WTC11 (cell line): ENCODE measurements at regions not wholly inside any gene's neighbourhood (a gene's known extent, or its start where the extent isn't known, plus 50 kb on each side); places are given as distances from the start of the nearest gene placed in this dataset.
A peak's percentile ranks its signal among the peaks of the same experiment; 100 is the strongest.

Experiments
- ATAC-seq: fragments of 200-7000 bp; cut with Tn5 transposase; 2 replicates; pipeline ENCODE4 v1.10.0; 2021; ENCODE audit warnings: mild to moderate bottlenecking, moderate library complexity
- CTCF ChIA-PET: fragments of 300-600 bp; sonication (Branson Sonifier 250); formaldehyde crosslinking; loops from one replicate; lab custom pipeline; 2021; ENCODE audit warnings: antibody characterized with exemption; lab: Charles Lee
- POLR2A ChIA-PET: fragments of 350-600 bp; sonication (Branson Sonifier 250); formaldehyde crosslinking; loops from one replicate; lab custom pipeline; 2021; ENCODE audit warnings: antibody characterized with exemption; lab: Charles Lee
- DNase-seq: peaks from one replicate; pipeline ENCODE4 v3.0.0; 2021; ENCODE audit warnings: low spot score
- H3K27ac Mint-ChIP-seq: 2 replicates; pipeline ENCODE4 v1.8.0; 2021; ENCODE audit warnings: mixed read lengths
- H3K27me3 Mint-ChIP-seq: 2 replicates; pipeline ENCODE4 v1.8.0; 2021; ENCODE audit warnings: low read depth, mild to moderate bottlenecking, moderate library complexity, mixed read lengths
- H3K36me3 Mint-ChIP-seq: 2 replicates; pipeline ENCODE4 v1.8.0; 2021; ENCODE audit warnings: mixed read lengths
- H3K4me1 Mint-ChIP-seq: 2 replicates; pipeline ENCODE4 v1.8.0; 2022; ENCODE audit warnings: mixed read lengths
- H3K4me3 Mint-ChIP-seq: 2 replicates; pipeline ENCODE4 v1.8.0; 2021; ENCODE audit warnings: mild to moderate bottlenecking, moderate library complexity, mixed read lengths
- H3K9me3 Mint-ChIP-seq: 2 replicates; pipeline ENCODE4 v1.8.0; 2021; ENCODE audit warnings: mixed read lengths
- FOXP1 ChIP-seq: sonication (generic); formaldehyde crosslinking; IDR thresholded peaks from 2 replicates; pipeline ENCODE4 v1.8.0; 2022; ENCODE audit warnings: missing genetic modification reagents, mild to moderate bottlenecking, moderate library complexity, borderline replicate concordance
- HMGA2 ChIP-seq: fragments of 250-450 bp; sonication (Bioruptor Pico); IDR thresholded peaks from 2 replicates; pipeline ENCODE4 v1.4.0; 2021; ENCODE audit warnings: mild to moderate bottlenecking, moderate library complexity
- IRF2 ChIP-seq: sonication (generic); formaldehyde crosslinking; IDR thresholded peaks from 2 replicates; pipeline ENCODE4 v1.8.0; 2022; ENCODE audit warnings: low read depth, missing genetic modification reagents, borderline replicate concordance
- MLX ChIP-seq: sonication (generic); formaldehyde crosslinking; IDR thresholded peaks from 2 replicates; pipeline ENCODE4 v1.8.1; 2023; ENCODE audit warnings: mild to moderate bottlenecking, missing genetic modification reagents, moderate library complexity
- MYBL2 ChIP-seq: sonication (generic); formaldehyde crosslinking; IDR thresholded peaks from 2 replicates; pipeline ENCODE4 v1.8.1; 2023; ENCODE audit warnings: mild to moderate bottlenecking, moderate library complexity, missing genetic modification reagents
- NFE2L1 ChIP-seq: sonication (generic); formaldehyde crosslinking; IDR thresholded peaks from 2 replicates; pipeline ENCODE4 v1.8.1; 2023; ENCODE audit warnings: missing genetic modification reagents
- OVOL2 ChIP-seq: fragments of 250-450 bp; sonication (Bioruptor Pico); IDR thresholded peaks from 2 replicates; pipeline ENCODE4 v1.9.0; 2021; ENCODE audit warnings: mild to moderate bottlenecking, borderline replicate concordance
- SOX15 ChIP-seq: fragments of 250-450 bp; sonication (Bioruptor Pico); IDR thresholded peaks from 2 replicates; pipeline ENCODE4 v1.9.0; 2021; ENCODE audit warnings: mild to moderate bottlenecking
- TCF7 ChIP-seq: sonication (generic); formaldehyde crosslinking; IDR thresholded peaks from 2 replicates; pipeline ENCODE4 v1.8.0; 2022; ENCODE audit warnings: mild to moderate bottlenecking, low read depth, missing genetic modification reagents, moderate library complexity
- ZBTB21 ChIP-seq: sonication (generic); formaldehyde crosslinking; IDR thresholded peaks from 2 replicates; pipeline ENCODE4 v1.8.1; 2023; ENCODE audit warnings: mild to moderate bottlenecking, missing genetic modification reagents, borderline replicate concordance
- ZNF232 ChIP-seq: sonication (generic); formaldehyde crosslinking; IDR thresholded peaks from 2 replicates; pipeline ENCODE4 v1.8.0; 2022; ENCODE audit warnings: mild to moderate bottlenecking, missing genetic modification reagents
- ZNF281 ChIP-seq: sonication (generic); formaldehyde crosslinking; IDR thresholded peaks from 2 replicates; pipeline ENCODE4 v1.8.0; 2023; ENCODE audit warnings: mild to moderate bottlenecking, missing genetic modification reagents
- ZNF317 ChIP-seq: sonication (generic); formaldehyde crosslinking; IDR thresholded peaks from 2 replicates; pipeline ENCODE4 v1.8.1; 2023; ENCODE audit warnings: low read depth, mild to moderate bottlenecking, moderate library complexity, missing genetic modification reagents, borderline replicate concordance
- ZSCAN18 ChIP-seq: fragments of 250-450 bp; sonication (Bioruptor Pico); IDR thresholded peaks from 2 replicates; pipeline ENCODE4 v2.1.2; 2022; ENCODE audit warnings: mild to moderate bottlenecking, moderate library complexity
- TF ChIP-seq, protein P1 (sequence below): fragments of 250-450 bp; sonication (Bioruptor Pico); IDR thresholded peaks from 2 replicates; pipeline ENCODE4 v1.9.0; 2021; ENCODE audit warnings: mild to moderate bottlenecking
- TF ChIP-seq, protein P2 (sequence below): fragments of 250-450 bp; sonication (Bioruptor Pico); IDR thresholded peaks from 2 replicates; pipeline ENCODE4 v1.9.0; 2021; ENCODE audit warnings: moderate library complexity, mild to moderate bottlenecking, inconsistent platforms, borderline replicate concordance
- TF ChIP-seq, protein P3 (sequence below): fragments of 250-450 bp; sonication (Bioruptor Pico); conservative IDR thresholded peaks from 2 replicates; pipeline ENCODE4 v1.9.0; 2021; ENCODE audit warnings: mild to moderate bottlenecking
- TF ChIP-seq, protein P4 (sequence below): sonication (generic); formaldehyde crosslinking; IDR thresholded peaks from 2 replicates; pipeline ENCODE4 v1.8.1; 2022; ENCODE audit warnings: low read depth, missing genetic modification reagents, borderline replicate concordance

GRCh38 chr1:100616121-100616621 lies 78.2 kb downstream of the GPR88 start:
- H3K36me3 Mint-ChIP-seq, result no peaks in the 10 kb centered on the region
- H3K4me1 Mint-ChIP-seq, result no peaks in the 10 kb centered on the region
- no peaks in the 10 kb centered on the region for H3K9me3 Mint-ChIP-seq
- POLR2A ChIA-PET, result no interaction called here
- ATAC-seq (no peak), DNase-seq (no peak)
- no peaks in the 10 kb centered on the region for H3K27me3 Mint-ChIP-seq
- no peak overlapping the region for H3K4me3 Mint-ChIP-seq
- TF ChIP-seq IRF2 (no peak), ZNF232 (no peak), HMGA2 (no peak), MLX (no peak), OVOL2 (CRISPR knock-in tag) (no peak), ZSCAN18 (CRISPR knock-in tag) (no peak), SOX15 (no peak), MYBL2 (CRISPR knock-in tag) (no peak), ZNF317 (no peak), NFE2L1 (CRISPR knock-in tag) (no peak), TCF7 (CRISPR knock-in tag) (no peak), ZBTB21 (CRISPR knock-in tag) (no peak)
- TF ChIP-seq, protein P1, sequence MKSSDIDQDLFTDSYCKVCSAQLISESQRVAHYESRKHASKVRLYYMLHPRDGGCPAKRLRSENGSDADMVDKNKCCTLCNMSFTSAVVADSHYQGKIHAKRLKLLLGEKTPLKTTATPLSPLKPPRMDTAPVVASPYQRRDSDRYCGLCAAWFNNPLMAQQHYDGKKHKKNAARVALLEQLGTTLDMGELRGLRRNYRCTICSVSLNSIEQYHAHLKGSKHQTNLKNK (CRISPR knock-in tag), result no peak
- TF ChIP-seq, protein P2, sequence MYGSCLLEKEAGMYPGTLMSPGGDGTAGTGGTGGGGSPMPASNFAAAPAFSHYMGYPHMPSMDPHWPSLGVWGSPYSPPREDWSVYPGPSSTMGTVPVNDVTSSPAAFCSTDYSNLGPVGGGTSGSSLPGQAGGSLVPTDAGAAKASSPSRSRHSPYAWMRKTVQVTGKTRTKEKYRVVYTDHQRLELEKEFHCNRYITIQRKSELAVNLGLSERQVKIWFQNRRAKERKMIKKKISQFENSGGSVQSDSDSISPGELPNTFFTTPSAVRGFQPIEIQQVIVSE (CRISPR knock-in tag), result no peak
- TF ChIP-seq, protein P3, sequence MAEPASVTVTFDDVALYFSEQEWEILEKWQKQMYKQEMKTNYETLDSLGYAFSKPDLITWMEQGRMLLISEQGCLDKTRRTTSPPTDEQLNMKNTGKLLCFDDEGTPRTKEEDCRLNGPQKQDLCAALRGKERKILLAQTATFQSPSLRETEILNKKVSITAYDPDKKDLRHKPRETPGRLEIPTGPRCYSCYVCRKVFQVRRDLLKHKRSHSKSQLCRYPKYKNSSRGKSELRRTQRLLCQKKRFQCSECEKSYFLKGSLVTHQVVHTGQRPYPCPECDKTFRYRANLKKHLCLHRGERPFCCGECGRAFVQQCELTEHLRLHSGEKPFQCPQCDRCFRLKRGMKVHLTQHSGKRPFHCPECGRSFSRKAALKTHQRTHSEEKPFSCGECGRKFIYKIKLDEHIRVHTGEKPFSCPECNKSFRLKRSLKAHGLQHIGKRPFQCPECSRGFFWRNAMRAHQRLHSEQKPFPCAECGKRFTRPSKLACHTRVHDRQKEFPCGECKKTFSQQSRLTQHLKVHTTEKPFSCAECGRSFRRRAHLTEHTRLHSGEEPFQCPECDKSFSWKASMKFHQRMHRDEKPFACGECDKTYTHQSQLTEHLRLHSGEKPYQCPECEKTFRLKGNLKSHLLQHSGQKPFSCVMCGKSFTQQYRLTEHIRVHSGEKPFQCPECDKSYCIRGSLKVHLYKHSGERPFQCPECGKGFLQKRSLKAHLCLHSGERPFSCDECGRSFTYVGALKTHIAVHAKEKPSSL (CRISPR knock-in tag), result no peak
- CTCF ChIA-PET, result interaction anchor here (0.6 kb wide), 1 partner anchor 41 kb away, joined by 3 read pairs; no protein-coding TSS in a partner anchor
- no peak overlapping the region for H3K27ac Mint-ChIP-seq

DNA sequence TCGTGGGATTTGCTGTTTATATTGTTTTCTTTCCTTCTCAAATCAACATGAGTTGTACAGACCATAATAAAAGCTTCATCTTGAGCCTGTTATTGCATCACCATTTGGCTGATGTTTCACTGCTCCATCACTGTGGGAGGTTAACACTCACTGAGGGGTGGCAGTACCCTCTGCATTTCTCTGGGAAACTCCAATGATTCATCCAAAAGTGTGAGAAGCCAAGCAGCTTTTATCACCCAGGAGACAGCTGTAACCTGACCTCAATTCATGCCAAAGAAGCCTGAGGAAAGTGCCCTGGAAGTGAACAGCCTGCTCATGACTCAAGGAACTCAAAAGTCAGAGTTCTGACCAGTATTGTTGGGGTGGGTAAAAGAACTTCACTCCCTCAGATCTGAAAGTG lies 84.1 kb downstream of the GPR88 start:
- Mint-ChIP-seq H3K4me1 (peaks cover 6% of the 10 kb centered on the region; the same call in 1 of the 2 replicates), H3K4me3 (no peak overlapping the region), H3K27me3 (no peaks in the 10 kb centered on the region), H3K27ac (no peak overlapping the region), H3K9me3 (no peaks in the 10 kb centered on the region), H3K36me3 (no peaks in the 10 kb centered on the region)
- DNase-seq (no peak), ATAC-seq (peak; percentile 57)
- no peak for TF ChIP-seq FOXP1
- TF ChIP-seq, protein P2 (CRISPR knock-in tag), result no peak
- POLR2A ChIA-PET, result no interaction called here
- CTCF ChIA-PET, result no interaction called here

DNA sequence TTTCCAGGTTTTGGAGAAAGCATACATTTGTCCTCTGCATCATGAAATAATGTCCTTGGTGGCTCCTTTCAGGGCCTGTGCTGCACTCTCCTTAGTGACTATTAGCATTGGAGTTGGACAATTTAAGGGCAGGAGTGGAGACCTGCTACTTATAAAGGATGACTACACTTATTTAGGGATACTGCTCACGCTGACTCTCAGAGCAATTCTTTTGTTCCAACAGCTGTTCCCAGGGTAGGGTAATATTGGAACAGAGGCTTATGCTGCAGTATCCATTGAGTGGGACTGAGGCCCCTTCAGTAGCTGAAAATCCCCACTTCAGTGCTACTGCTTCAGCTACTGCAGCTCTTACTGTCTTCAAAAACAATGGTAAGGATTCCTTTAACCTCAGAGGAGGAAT lies 84.6 kb downstream of the GPR88 start:
- Mint-ChIP-seq H3K4me1 (peaks cover 6% of the 10 kb centered on the region; the same call in 1 of the 2 replicates), H3K27ac (no peak overlapping the region), H3K4me3 (no peak overlapping the region), H3K36me3 (no peaks in the 10 kb centered on the region), H3K9me3 (no peaks in the 10 kb centered on the region), H3K27me3 (no peaks in the 10 kb centered on the region)
- no peak for ATAC-seq
- CTCF ChIA-PET, result no interaction called here
- no peak for DNase-seq
- POLR2A ChIA-PET, result no interaction called here
- TF ChIP-seq, protein P4, sequence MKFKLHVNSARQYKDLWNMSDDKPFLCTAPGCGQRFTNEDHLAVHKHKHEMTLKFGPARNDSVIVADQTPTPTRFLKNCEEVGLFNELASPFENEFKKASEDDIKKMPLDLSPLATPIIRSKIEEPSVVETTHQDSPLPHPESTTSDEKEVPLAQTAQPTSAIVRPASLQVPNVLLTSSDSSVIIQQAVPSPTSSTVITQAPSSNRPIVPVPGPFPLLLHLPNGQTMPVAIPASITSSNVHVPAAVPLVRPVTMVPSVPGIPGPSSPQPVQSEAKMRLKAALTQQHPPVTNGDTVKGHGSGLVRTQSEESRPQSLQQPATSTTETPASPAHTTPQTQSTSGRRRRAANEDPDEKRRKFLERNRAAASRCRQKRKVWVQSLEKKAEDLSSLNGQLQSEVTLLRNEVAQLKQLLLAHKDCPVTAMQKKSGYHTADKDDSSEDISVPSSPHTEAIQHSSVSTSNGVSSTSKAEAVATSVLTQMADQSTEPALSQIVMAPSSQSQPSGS (CRISPR knock-in tag), result no peak
- TF ChIP-seq MLX, result no peak
- no peak for TF ChIP-seq ZNF281 (CRISPR knock-in tag)
- TF ChIP-seq SOX15, result no peak
